ENCODE measurements at regions not wholly inside any gene's neighbourhood (a gene's known extent, or its start where the extent isn't known, plus 50 kb on each side); places are given as distances from the start of the nearest gene placed in this dataset.

DNA sequence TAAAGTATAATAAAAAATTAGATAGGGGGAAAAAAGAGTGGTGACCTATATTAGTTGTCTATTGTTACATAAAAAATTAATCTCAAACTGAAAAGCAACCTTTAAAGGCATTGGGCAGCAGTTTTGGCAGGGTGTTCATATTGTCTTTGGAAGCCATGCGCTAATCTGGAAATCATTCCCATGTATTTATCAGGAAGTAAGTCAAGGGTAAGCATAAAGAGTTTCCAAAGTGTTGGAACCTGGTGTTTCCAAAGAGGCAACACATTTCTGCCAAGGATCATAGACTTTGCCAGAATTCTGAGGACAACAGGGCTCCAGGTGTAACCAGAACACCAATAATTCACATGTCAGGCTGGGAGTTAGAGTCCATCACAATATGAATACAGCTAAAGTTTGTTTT is 55.7 kb upstream of the EGFR start:
- TF ChIP-seq CTCF (IDR thresholded peaks at IDR 0.05; ENCODE audit: insufficient read depth, low read length, missing control alignments) = no peak
- no peak for DNase-seq (ENCODE audit: low read depth, low spot score)
- CTCF ChIA-PET = no interaction called here
- H3K4me3 ChIP-seq (ENCODE audit: low read depth, low read length) = no peak overlapping the region
- POLR2A ChIA-PET = no interaction called here

- TF ChIP-seq CTCF (IDR thresholded peaks at IDR 0.05; ENCODE audit: insufficient read depth, low read length, missing control alignments) = no peak
- no peak for DNase-seq (ENCODE audit: low read depth, low spot score)
- ChIA-PET POLR2A (no interaction called here), CTCF (no interaction called here)
- H3K4me3 ChIP-seq (ENCODE audit: low read depth, low read length) = no peak overlapping the region
These were observed 54.7 kb upstream of the EGFR start for GRCh38 chr7:54964136-54964535.

- H3K4me3 ChIP-seq (ENCODE audit: low read depth, low read length) = no peak overlapping the region
- CTCF ChIA-PET = interaction anchor here (0.8 kb wide), 1 partner anchor 288 kb away, joined by 3 read pairs; no protein-coding TSS in a partner anchor
- POLR2A ChIA-PET = no interaction called here
- no peak for TF ChIP-seq CTCF (IDR thresholded peaks at IDR 0.05; ENCODE audit: insufficient read depth, low read length, missing control alignments)
- no peak for DNase-seq (ENCODE audit: low read depth, low spot score)
These were observed 51.4 kb upstream of the EGFR start for GRCh38 chr7:54967377-54967776.

DNA sequence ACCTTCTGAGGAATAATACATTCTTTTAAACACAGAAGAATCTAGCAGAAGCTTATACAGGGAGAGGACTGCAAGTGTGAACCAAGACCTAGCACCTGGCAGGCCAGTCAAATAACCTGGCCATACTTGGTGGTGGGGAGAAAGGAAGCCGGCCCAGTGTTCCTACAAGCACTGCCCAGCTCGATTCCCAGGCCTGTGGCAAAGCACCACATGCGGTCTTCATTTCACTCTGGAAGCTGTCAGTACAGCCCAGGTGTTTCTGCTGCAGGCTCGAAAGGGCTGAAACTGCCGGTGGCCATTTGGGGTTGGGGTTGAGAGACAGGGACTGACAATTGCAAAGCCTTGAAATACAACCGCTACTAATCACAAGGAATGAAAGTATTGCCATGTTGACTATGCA is 50.8 kb upstream of the EGFR start:
- no peak overlapping the region for H3K4me3 ChIP-seq (ENCODE audit: low read depth, low read length)
- CTCF ChIA-PET = interaction anchor here (0.8 kb wide), 1 partner anchor 287 kb away, joined by 3 read pairs; no protein-coding TSS in a partner anchor
- no peak for DNase-seq (ENCODE audit: low read depth, low spot score)
- no peak for TF ChIP-seq CTCF (IDR thresholded peaks at IDR 0.05; ENCODE audit: insufficient read depth, low read length, missing control alignments)
- POLR2A ChIA-PET = no interaction called here

Data from AG04449 (cell line).